ENCODE measurements at regions not wholly inside any gene's neighbourhood (a gene's known extent, or its start where the extent isn't known, plus 50 kb on each side); places are given as distances from the start of the nearest gene placed in this dataset.

DNA sequence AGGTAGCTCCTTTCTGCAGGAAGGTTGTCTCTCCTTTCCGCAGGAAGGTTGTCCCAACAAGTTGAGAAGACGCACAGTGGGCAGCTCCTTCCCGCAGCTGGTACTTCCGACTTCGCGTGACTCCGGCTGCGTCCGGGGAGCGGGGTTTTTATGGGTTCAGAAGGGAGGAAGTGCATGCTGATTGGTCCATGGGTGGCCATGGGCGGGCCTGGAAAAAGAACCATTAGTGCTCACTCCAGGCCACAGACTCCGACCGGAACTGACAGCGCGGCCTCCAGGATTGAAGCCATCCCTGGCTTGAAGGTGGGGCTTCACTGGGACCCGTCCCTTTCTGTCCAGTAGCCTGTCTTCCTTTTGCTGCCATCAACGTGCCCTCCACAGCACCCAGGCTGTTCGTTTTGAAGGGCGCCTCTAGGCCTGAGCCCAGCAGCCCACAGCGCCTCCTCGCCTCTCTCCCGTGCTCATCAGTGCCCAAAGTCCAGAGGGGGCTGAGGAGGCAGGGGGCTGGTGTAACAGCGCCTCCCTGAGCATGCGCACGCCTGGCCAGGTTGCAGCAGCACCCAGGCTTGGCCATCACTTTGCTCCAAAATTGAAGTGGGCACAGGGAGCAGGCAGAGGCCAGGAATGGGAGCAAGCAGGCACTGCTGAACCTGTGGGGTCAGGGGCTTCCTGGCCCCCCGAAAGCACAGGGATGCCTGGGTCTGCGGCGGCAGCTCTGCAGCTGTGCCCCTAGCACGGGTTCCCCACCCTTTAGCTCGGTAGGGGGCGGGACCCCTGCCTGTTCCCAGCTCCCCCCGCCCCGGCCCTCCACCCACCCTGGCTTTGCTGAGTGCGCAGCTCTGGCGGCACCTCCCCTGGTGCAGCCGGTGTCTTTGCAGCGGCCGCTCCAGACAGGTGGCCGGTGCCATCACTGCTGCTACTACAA is 330.6 kb upstream of the MCTP2 start:
- TF ChIP-seq, protein P1, sequence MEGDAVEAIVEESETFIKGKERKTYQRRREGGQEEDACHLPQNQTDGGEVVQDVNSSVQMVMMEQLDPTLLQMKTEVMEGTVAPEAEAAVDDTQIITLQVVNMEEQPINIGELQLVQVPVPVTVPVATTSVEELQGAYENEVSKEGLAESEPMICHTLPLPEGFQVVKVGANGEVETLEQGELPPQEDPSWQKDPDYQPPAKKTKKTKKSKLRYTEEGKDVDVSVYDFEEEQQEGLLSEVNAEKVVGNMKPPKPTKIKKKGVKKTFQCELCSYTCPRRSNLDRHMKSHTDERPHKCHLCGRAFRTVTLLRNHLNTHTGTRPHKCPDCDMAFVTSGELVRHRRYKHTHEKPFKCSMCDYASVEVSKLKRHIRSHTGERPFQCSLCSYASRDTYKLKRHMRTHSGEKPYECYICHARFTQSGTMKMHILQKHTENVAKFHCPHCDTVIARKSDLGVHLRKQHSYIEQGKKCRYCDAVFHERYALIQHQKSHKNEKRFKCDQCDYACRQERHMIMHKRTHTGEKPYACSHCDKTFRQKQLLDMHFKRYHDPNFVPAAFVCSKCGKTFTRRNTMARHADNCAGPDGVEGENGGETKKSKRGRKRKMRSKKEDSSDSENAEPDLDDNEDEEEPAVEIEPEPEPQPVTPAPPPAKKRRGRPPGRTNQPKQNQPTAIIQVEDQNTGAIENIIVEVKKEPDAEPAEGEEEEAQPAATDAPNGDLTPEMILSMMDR (IDR thresholded peaks at IDR 0.05): no peak
- TF ChIP-seq POLR2AphosphoS5 (IDR thresholded peaks at IDR 0.05): no peak
- Histone ChIP-seq H3K27ac (no peak overlapping the region), H3K36me3 (no peaks in the 10 kb centered on the region), H3K4me3 (no peak overlapping the region), H3K27me3 (no peaks in the 10 kb centered on the region), H3K4me1 (no peaks in the 10 kb centered on the region), H3K9me3 (no peaks in the 10 kb centered on the region)
- WGBS, 2 donors (ENCODE audit: low coverage in 1 of 2): 92% methylated on average over 31 of the region's 39 CpGs; no CpG with 5 or more reads in 1 of the 2 donors
- in situ Hi-C loops (cut with MboI; ENCODE audit: low pct_ligation_motif_present in 1 of 4, low pct_unique_long_range_greater_than_20kb in 1 of 4, low sequenced_read_pairs in 3 of 4): no loop called here
- intact Hi-C loops (cut with DNase I; ENCODE audit: low total_unique reads): no loop called here
- no peak for DNase-seq

DNA sequence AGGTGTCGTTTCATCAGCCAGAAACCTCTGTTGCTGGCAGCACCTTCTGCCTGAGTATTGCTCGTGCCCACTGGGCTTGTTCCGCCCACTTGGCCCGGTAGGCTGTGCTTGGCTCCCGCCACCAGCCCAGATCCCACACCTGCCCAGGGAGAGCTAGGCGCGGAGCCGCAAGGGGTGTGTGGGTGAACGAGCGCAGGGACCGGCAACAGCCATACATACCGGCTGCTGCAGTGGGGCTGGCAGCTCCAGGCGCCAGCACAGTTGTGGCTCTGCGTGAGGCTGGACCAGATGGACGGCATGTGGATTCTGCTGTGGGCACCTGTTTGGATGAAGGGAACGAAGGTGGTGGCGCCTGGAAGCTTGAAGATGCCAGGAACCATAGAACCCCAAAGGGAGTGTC is 331.5 kb upstream of the MCTP2 start:
- TF ChIP-seq POLR2AphosphoS5 (IDR thresholded peaks at IDR 0.05) (no peak), POLR2A (IDR thresholded peaks at IDR 0.05) (no peak), EP300 (IDR thresholded peaks at IDR 0.05; ENCODE audit: low read depth) (no peak)
- TF ChIP-seq, protein P1 (IDR thresholded peaks at IDR 0.05): no peak
- intact Hi-C loops (cut with DNase I; ENCODE audit: low total_unique reads): no loop called here
- Histone ChIP-seq H3K9me3 (no peaks in the 10 kb centered on the region), H3K27me3 (no peaks in the 10 kb centered on the region), H3K36me3 (no peaks in the 10 kb centered on the region), H3K27ac (no peak overlapping the region), H3K4me1 (no peaks in the 10 kb centered on the region), H3K4me3 (no peak overlapping the region)
- no peak for DNase-seq
- 87 to 93% methylated on average over 3 to 17 of the region's 17 CpGs for WGBS, 2 donors (ENCODE audit: low coverage in 1 of 2)
- in situ Hi-C loops (cut with MboI; ENCODE audit: low pct_ligation_motif_present in 1 of 4, low pct_unique_long_range_greater_than_20kb in 1 of 4, low sequenced_read_pairs in 3 of 4): no loop called here

DNA sequence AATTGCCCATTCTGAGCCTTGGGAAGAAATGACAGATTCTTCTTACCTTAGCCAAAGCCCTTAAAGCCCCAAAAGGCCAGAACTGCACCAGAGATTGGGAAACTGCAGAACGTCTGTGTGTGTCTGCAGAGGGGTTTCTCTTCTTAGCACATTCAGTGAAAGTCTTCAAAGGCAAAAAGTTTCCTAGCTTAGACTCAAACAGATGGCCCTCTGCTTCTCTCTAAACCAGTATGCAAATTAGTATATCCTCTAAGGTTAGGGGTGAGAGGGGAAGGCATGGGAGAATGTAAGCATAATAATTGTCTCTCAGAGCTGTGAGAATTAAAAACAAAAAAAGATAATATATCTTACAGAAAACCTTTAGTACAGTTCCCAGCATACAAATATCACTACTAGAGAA is 334.0 kb upstream of the MCTP2 start:
- Histone ChIP-seq H3K36me3 (no peaks in the 10 kb centered on the region), H3K4me1 (no peaks in the 10 kb centered on the region), H3K4me3 (no peak overlapping the region), H3K27me3 (no peaks in the 10 kb centered on the region), H3K27ac (no peak overlapping the region), H3K9me3 (no peaks in the 10 kb centered on the region)
- no peak for DNase-seq
- TF ChIP-seq POLR2A (IDR thresholded peaks at IDR 0.05) (no peak), EP300 (IDR thresholded peaks at IDR 0.05; ENCODE audit: low read depth) (no peak)
- TF ChIP-seq, protein P1 (IDR thresholded peaks at IDR 0.05): no peak
- 38% methylated on average over 1 of the region's 1 CpG; no CpG with 5 or more reads in 1 of the 2 donors for WGBS, 2 donors (ENCODE audit: low coverage in 1 of 2)
- in situ Hi-C loops (cut with MboI; ENCODE audit: low pct_ligation_motif_present in 1 of 4, low pct_unique_long_range_greater_than_20kb in 1 of 4, low sequenced_read_pairs in 3 of 4) (no loop called here), intact Hi-C loops (cut with DNase I; ENCODE audit: low total_unique reads) (no loop called here)

DNA sequence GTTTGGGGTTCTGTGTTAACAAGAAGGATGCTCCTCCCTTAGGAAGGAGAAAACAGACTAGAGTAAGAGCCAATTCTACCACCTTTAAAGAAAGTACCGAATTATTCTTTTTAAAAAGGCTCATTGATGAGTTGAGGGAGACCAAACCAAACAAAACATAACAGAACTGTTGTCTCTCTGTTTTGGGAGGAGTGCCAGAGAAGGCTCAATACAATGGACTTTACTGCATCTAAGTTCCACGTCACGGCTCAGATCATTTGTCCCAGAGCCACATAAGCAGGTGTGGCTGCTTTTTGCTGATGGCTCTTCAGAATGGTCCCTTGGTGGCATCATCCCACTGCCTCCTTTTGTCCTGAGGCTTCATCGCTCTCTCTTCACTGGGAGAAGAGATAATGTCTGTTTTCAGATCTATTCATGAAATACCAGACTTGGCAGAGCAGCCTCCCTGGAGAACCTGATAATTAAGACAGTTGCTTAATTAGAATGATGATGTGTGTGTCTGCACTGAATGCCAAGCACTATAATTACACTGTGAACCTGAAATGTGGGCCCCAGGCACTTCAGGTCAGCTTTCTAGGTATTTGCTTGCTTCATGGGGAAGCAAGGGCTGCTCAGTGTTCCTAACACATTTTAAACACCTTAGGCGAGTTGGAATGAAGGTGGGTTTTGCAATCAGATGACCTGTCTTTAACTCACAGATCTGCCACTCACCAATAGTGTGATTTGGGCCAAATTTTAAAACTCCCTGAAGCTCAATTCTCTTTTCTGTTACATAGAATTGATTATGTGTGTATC is 335.2 kb upstream of the MCTP2 start:
- no peak overlapping the region for H3K4me3 ChIP-seq
- no peaks in the 10 kb centered on the region for H3K4me1 ChIP-seq
- H3K36me3 ChIP-seq: no peaks in the 10 kb centered on the region
- no peaks in the 10 kb centered on the region for H3K9me3 ChIP-seq
- no peak overlapping the region for H3K27ac ChIP-seq
- WGBS, 2 donors (ENCODE audit: low coverage in 1 of 2): 69 to 73% methylated on average over 1 to 5 of the region's 5 CpGs
- no peaks in the 10 kb centered on the region for H3K27me3 ChIP-seq
- in situ Hi-C loops (cut with MboI; ENCODE audit: low pct_ligation_motif_present in 1 of 4, low pct_unique_long_range_greater_than_20kb in 1 of 4, low sequenced_read_pairs in 3 of 4): no loop called here
- TF ChIP-seq POLR2AphosphoS5 (IDR thresholded peaks at IDR 0.05) (no peak), EP300 (IDR thresholded peaks at IDR 0.05; ENCODE audit: low read depth) (no peak), POLR2A (IDR thresholded peaks at IDR 0.05) (no peak)
- TF ChIP-seq, protein P1 (IDR thresholded peaks at IDR 0.05): no peak
- intact Hi-C loops (cut with DNase I; ENCODE audit: low total_unique reads): no loop called here
- DNase-seq: no peak
